Kidney epithelial cell (primary cell): ENCODE measurements at regions not wholly inside any gene's neighbourhood (a gene's known extent, or its start where the extent isn't known, plus 50 kb on each side); places are given as distances from the start of the nearest gene placed in this dataset.

ENCODE experiments used
- DNase-seq: peaks from one replicate; pipeline ENCODE4 v3.0.0-alpha.2; 2010; ENCODE audit warnings: low read depth
- H3K27me3 ChIP-seq: 2 replicates; pipeline ENCODE4 v1.6.0; 2011; ENCODE audit warnings: low read length; ENCODE audit not compliant: control insufficient read depth, insufficient read depth
- H3K36me3 ChIP-seq: 2 replicates; pipeline ENCODE4 v1.5.1; 2011; ENCODE audit warnings: low read length; ENCODE audit not compliant: control insufficient read depth, insufficient read depth
- H3K4me3 ChIP-seq: 2 replicates; pipeline ENCODE4 v1.5.1; 2011; ENCODE audit warnings: low read depth, mild to moderate bottlenecking, control low read depth, low read length
- CTCF ChIP-seq: IDR thresholded peaks from 2 replicates; pipeline ENCODE4 v1.5.1; 2011; ENCODE audit warnings: mild to moderate bottlenecking, moderate library complexity, low read length, control low read depth, inconsistent platforms; ENCODE audit not compliant: insufficient read depth, poor library complexity, severe bottlenecking

- Histone ChIP-seq H3K36me3 (no peaks in the 10 kb centered on the region), H3K27me3 (no peaks in the 10 kb centered on the region), H3K4me3 (no peak overlapping the region)
- no peak for DNase-seq
- no peak for TF ChIP-seq CTCF
Measured at GRCh38 chr11:93072229-93072914, 102.9 kb downstream of the MTNR1B start.

GRCh38 chr11:93073026-93073425, 103.6 kb downstream of the MTNR1B start:
- TF ChIP-seq CTCF: no peak
- Histone ChIP-seq H3K36me3 (no peaks in the 10 kb centered on the region), H3K27me3 (no peaks in the 10 kb centered on the region), H3K4me3 (no peak overlapping the region)
- DNase-seq: no peak

- Histone ChIP-seq H3K27me3 (no peaks in the 10 kb centered on the region), H3K36me3 (no peaks in the 10 kb centered on the region), H3K4me3 (no peak overlapping the region)
- no peak for DNase-seq
- no peak for TF ChIP-seq CTCF
Measured at GRCh38 chr11:93073508-93074280, 104.2 kb downstream of the MTNR1B start.

- Histone ChIP-seq H3K4me3 (no peak overlapping the region), H3K36me3 (no peaks in the 10 kb centered on the region), H3K27me3 (no peaks in the 10 kb centered on the region)
- no peak for DNase-seq
- TF ChIP-seq CTCF: no peak
Measured at GRCh38 chr11:93074352-93074751, 104.9 kb downstream of the MTNR1B start.

GRCh38 chr11:93075782-93076181, 106.3 kb downstream of the MTNR1B start:
- no peak for TF ChIP-seq CTCF
- Histone ChIP-seq H3K4me3 (no peak overlapping the region), H3K36me3 (no peaks in the 10 kb centered on the region), H3K27me3 (no peaks in the 10 kb centered on the region)
- no peak for DNase-seq
